ENCODE measurements at regions not wholly inside any gene's neighbourhood (a gene's known extent, or its start where the extent isn't known, plus 50 kb on each side); places are given as distances from the start of the nearest gene placed in this dataset.
"Not testable (repeated sequence)": the region's sequence is repeated elsewhere in the genome, so short reads cannot be mapped to it uniquely, and the experiment has no call there.

DNA sequence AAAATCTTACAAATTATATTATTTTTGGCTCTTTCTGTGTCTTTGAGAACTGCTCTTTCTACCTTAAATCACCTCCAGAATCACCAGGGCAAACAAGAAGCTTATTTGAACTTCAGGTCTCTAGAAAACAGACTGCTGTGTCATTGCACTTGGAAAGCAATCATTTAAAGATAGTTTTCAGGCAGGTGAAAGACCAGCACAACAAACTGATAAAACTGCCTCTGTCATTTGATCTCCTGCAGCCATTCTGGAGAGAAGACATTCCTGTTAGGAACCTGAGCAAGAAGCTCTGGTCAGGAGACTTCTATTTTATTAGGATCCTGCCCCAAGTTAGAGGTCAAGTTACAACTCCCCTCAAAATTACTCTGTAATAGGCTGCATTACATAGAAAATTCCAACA lies 50.7 kb upstream of the AP4E1 start:
- in situ Hi-C loops (cut with MboI; ENCODE audit: low pct_unique_long_range_greater_than_20kb, low sequenced_read_pairs, unreplicated experiment), result no loop called here
- no peak for DNase-seq (ENCODE audit: low spot score)
- TF ChIP-seq CTCF (IDR thresholded peaks at IDR 0.05; ENCODE audit: extremely low read depth, insufficient read depth, missing control alignments), result no peak

- in situ Hi-C loops (cut with MboI; ENCODE audit: low pct_unique_long_range_greater_than_20kb, low sequenced_read_pairs, unreplicated experiment), result no loop called here
- no peak for TF ChIP-seq CTCF (IDR thresholded peaks at IDR 0.05; ENCODE audit: extremely low read depth, insufficient read depth, missing control alignments)
- peak; percentile 50 for DNase-seq (ENCODE audit: low spot score)
These were observed 53.6 kb upstream of the AP4E1 start for GRCh38 chr15:50854601-50855490.

DNA sequence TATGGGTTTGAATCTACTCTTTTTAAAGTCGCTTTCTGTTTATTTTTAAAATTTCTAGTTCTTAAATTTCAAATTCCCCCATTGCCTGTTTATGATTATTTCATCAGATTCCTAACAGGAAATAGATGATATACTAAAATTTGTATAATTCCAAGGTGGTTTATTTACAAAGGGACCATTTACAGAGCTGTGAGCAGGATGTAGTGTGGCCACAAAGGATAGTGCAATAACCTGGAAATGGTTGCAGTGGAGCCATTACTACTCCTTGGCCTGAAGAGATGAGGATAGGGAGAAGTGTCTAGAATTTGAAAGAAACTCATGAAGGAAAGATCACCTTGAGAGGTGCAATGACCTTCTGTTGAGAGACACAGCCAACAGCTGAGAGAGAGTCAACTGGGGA lies 58.5 kb upstream of the AP4E1 start:
- in situ Hi-C loops (cut with MboI; ENCODE audit: low pct_unique_long_range_greater_than_20kb, low sequenced_read_pairs, unreplicated experiment), result no loop called here
- no peak for DNase-seq (ENCODE audit: low spot score)
- no peak for TF ChIP-seq CTCF (IDR thresholded peaks at IDR 0.05; ENCODE audit: extremely low read depth, insufficient read depth, missing control alignments)

GRCh38 chr15:50848349-50848748 lies 60.1 kb upstream of the AP4E1 start:
- DNase-seq (ENCODE audit: low spot score), result no peak
- no peak for TF ChIP-seq CTCF (IDR thresholded peaks at IDR 0.05; ENCODE audit: extremely low read depth, insufficient read depth, missing control alignments)
- in situ Hi-C loops (cut with MboI; ENCODE audit: low pct_unique_long_range_greater_than_20kb, low sequenced_read_pairs, unreplicated experiment), result no loop called here

GRCh38 chr15:50845181-50845580 lies 63.3 kb upstream of the AP4E1 start:
- DNase-seq (ENCODE audit: low spot score); in situ Hi-C loops (cut with MboI; ENCODE audit: low pct_unique_long_range_greater_than_20kb, low sequenced_read_pairs, unreplicated experiment): not testable (repeated sequence)

DNA sequence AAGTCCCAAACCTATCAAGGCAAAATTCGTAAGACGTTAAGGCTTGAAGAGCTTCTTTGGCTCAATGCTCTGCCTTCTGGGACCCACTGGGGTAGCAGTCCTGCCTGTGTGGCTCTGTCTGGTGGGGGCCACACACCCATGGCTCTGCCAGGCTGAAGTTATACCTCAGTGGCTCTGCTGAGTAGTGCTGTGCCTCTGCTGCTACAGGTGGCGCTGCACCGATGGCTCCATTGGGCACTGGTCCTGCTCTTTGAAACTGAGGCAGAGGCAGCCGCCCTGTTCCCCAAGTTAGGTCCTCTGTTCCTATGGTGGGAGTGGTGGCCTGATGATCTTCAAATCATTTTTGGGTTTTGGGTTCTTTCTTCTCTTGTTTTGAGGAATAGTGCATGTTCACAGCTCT lies 68.0 kb upstream of the AP4E1 start:
- TF ChIP-seq CTCF (IDR thresholded peaks at IDR 0.05; ENCODE audit: extremely low read depth, insufficient read depth, missing control alignments), result no peak
- in situ Hi-C loops (cut with MboI; ENCODE audit: low pct_unique_long_range_greater_than_20kb, low sequenced_read_pairs, unreplicated experiment), result no loop called here
- DNase-seq (ENCODE audit: low spot score), result no peak

GRCh38 chr15:50837256-50837770 lies 71.2 kb upstream of the AP4E1 start:
- in situ Hi-C loops (cut with MboI; ENCODE audit: low pct_unique_long_range_greater_than_20kb, low sequenced_read_pairs, unreplicated experiment), result no loop called here
- no peak for TF ChIP-seq CTCF (IDR thresholded peaks at IDR 0.05; ENCODE audit: extremely low read depth, insufficient read depth, missing control alignments)
- DNase-seq (ENCODE audit: low spot score), result no peak

All from GM13977 (cell line).